LNCAP (cell line): ENCODE measurements at regions not wholly inside any gene's neighbourhood (a gene's known extent, or its start where the extent isn't known, plus 50 kb on each side); places are given as distances from the start of the nearest gene placed in this dataset.

Source experiments
- TF ChIP-seq, protein P1 (sequence below): fragments of 450-650 bp; IDR thresholded peaks from 2 replicates; pipeline ENCODE4 v1.5.1; 2017; ENCODE audit warnings: mild to moderate bottlenecking

DNA sequence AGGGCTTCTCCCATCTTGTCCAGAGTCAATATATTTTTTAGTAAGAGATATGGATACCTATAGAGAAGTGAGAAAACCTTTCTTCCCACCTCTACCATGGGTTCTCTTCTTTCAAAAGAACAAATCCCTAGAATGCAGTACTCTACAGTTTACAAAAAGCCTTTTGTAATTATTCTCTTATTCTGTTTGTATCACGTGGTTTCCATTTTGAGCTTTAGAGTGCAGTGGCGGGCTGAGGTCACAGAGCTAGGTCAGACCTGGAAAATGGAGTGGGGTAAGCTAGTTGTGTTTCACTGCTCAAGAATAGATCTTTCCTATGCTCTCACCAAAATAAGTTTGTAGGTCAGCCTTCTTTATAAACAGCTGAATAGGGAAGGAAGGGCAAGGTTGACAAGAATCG is 85.3 kb upstream of the MAF start:
- TF ChIP-seq, protein P1, sequence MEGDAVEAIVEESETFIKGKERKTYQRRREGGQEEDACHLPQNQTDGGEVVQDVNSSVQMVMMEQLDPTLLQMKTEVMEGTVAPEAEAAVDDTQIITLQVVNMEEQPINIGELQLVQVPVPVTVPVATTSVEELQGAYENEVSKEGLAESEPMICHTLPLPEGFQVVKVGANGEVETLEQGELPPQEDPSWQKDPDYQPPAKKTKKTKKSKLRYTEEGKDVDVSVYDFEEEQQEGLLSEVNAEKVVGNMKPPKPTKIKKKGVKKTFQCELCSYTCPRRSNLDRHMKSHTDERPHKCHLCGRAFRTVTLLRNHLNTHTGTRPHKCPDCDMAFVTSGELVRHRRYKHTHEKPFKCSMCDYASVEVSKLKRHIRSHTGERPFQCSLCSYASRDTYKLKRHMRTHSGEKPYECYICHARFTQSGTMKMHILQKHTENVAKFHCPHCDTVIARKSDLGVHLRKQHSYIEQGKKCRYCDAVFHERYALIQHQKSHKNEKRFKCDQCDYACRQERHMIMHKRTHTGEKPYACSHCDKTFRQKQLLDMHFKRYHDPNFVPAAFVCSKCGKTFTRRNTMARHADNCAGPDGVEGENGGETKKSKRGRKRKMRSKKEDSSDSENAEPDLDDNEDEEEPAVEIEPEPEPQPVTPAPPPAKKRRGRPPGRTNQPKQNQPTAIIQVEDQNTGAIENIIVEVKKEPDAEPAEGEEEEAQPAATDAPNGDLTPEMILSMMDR, result no peak

DNA sequence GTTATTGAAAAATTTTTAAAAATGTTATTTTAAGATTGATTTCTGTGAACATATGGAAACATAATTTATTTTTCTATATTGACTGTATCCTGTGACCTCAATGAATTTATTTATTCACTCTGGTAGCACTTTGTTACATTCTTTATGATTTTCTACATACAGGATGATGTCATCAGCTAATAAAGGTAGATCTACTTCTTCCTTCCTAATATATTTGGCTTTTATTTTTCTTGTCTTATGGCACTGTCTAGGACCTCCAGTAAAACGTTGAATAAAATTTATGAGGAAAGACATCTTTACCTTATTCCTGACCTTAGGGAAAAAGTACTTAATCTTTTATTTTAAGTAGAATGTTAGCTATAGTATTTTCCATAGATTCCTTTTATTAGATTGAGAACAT is 78.8 kb upstream of the MAF start:
- TF ChIP-seq, protein P1, result no peak

DNA sequence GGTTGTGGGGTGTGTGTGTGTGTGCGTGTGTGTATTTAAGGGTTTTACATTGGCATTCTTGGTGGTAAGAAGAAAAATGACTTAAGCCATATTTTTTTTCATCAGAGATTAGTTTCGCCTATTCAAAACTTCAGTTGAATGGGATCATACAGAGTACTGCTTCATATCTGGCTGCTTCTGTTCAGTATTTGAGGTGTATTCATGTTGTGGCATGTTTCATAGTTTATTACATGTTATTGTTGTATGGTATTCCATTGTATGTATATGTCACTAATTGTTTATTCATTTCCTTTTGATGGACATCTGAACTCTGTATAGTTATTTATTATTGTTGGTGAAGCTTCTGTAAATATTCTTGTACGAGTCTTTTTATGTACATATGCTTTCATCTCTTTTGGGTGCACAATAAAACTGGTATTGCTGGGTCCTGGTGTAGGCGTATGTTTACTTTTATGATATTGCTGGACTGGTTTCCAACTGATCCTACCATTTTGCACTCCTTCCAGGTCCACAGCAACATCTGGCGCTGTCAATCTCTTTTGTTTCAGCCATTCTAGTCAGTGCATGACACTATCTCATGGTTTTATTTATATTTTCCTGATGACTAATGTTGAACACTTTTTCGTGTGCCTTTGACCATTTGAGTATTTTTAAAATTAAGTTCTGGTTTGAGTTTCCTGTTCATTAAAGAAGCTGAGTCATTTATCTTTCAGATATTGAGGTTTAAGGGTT is 77.4 kb upstream of the MAF start:
- TF ChIP-seq, protein P1, result no peak

DNA sequence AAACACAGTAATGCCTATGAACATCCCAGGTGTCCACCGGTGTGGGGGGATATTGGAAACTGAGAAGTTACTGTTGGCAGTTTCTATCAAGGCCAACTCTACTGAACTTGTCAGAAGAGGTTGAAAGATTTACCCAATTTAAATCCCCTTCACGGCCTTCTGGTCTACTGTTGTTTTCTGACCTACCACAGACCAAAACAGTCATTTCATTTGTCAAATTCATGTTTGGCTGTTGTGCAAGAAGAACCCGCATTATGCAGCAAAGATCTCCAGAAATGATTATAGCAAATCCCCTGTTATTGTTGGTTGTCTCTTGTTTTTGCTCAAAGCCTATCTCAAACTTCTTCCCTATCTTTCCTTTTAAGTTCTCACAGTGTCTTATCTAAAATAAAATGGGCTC is 73.1 kb upstream of the MAF start:
- TF ChIP-seq, protein P1, result no peak

DNA sequence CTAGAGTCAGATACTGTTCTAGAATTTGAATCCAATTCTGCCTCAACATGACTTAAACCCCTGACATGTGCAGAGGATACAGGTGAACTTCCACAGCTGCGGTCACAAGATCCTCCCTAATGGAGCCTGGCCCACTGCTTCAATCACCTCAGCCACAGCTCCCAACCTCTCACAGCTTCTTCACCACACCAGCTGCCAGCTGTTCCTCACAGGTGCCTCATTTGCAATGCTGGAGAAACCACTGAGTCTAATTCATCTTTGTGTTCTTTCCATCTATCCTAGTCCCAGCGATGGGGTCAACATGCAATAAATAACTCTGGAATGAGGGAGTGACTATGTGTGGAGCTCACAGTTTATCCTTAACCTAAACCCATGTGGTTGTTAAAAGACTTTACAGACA is 72.0 kb upstream of the MAF start:
- TF ChIP-seq, protein P1, result no peak

DNA sequence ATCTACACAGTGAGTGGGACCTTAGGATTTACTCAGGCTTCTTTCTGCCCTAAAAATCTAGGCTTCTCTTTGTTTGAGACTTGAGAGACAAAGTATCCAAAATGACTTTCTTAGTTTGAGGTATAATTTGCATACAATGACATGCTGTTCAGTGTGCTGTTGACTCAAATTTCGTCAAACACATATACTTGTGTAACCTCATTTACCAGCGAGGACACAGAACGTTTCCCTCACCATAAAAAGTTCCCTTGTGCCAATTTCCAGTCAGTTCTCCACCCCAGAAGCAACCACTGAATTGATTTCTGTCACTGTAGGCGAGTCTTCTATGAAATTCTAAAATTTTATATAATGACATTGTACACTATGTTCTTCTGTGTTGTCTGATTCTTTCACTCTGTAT is 68.0 kb upstream of the MAF start:
- TF ChIP-seq, protein P1, result no peak

DNA sequence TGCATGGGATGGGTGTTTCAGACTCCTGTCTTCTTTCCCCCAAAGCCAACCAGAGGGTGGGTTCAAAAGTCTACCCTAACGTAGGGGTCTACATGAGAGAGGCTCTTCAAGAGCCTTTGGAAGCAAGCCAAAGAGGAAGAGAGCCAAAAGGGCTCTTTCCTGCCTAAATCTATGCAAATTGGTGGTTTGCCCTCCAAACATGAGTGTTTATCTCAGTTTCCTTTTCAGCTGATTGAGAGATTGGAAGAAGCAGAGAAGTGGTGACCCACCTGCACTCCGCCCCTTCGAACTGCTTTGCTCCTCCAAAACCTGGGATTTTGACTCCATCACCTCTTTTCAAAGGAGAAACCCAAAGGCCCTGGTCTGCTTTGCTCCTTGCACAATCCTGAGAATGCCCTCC is 65.4 kb upstream of the MAF start:
- TF ChIP-seq, protein P1, result no peak

DNA sequence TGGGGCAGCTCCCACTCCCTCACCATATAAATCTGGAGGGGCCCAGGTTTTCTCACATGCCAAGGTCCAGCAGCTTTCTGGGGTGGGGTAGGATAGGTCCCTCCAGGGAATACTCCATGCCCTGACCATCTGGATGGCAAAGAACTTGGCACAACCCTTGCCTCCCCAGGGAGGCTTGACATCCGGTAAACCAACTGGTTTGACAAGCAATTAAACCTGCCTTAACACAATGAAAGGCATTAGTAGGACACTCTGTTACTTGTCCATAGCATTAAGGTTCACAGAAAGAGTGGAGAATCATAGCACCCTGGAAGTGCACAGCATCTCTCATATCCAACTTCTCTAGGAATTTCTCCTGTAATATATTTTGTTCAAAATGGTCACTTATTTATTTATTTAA is 63.9 kb upstream of the MAF start:
- TF ChIP-seq, protein P1, result no peak
